Activated T-cell treated with anti-CD3 and anti-CD28 coated beads, Interleukin-2, amount 50 U/mL, for 4 hours (primary cell): ENCODE measurements at regions not wholly inside any gene's neighbourhood (a gene's known extent, or its start where the extent isn't known, plus 50 kb on each side); places are given as distances from the start of the nearest gene placed in this dataset.
"Not testable (repeated sequence)": the region's sequence is repeated elsewhere in the genome, so short reads cannot be mapped to it uniquely, and the experiment has no call there.

ENCODE experiments used
- ATAC-seq, 2 donors: fragments of 200-7000 bp; cut with Tn5 transposase; one replicate each; pipeline ENCODE4 v1.10.0; 2021
- DNase-seq: peaks from one replicate; pipeline ENCODE4 v3.0.0-alpha.2; 2020
- H3K27me3 Mint-ChIP-seq: one replicate; pipeline ENCODE4 v1.8.0; 2021; ENCODE audit warnings: low read depth, mixed read lengths
- H3K36me3 Mint-ChIP-seq: one replicate; pipeline ENCODE4 v1.8.0; 2022; ENCODE audit warnings: mixed read lengths; ENCODE audit not compliant: insufficient read depth
- H3K4me1 Mint-ChIP-seq: one replicate; pipeline ENCODE4 v1.8.0; 2021; ENCODE audit warnings: low read depth, mixed read lengths
- H3K4me3 Mint-ChIP-seq: one replicate; pipeline ENCODE4 v1.8.0; 2021; ENCODE audit warnings: mild to moderate bottlenecking, moderate library complexity, mixed read lengths
- H3K9me3 Mint-ChIP-seq: one replicate; pipeline ENCODE4 v1.8.0; 2021; ENCODE audit warnings: mixed read lengths

DNA sequence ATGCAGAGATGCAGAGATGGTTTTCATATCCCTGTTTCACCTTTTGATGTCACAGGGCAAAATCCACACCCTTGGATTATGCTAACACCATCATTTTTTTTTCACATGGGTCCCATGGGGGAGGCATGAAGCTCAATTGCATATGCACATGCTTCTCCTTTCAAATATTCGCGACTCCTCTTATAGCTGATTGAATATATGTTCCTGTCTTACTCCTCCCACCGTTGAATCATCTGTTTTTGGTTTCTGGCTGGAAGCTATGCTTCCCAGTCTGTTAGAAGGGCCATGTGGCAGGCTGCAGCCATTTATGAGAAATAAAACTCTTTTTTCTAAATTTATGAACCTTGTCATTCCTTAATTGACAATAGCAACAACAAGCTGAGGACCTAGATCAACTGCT lies 877.9 kb upstream of the CDH18 start:
- H3K27me3 Mint-ChIP-seq, H3K4me1 Mint-ChIP-seq, DNase-seq, H3K36me3 Mint-ChIP-seq, H3K4me3 Mint-ChIP-seq, H3K9me3 Mint-ChIP-seq, ATAC-seq: not testable (repeated sequence)

DNA sequence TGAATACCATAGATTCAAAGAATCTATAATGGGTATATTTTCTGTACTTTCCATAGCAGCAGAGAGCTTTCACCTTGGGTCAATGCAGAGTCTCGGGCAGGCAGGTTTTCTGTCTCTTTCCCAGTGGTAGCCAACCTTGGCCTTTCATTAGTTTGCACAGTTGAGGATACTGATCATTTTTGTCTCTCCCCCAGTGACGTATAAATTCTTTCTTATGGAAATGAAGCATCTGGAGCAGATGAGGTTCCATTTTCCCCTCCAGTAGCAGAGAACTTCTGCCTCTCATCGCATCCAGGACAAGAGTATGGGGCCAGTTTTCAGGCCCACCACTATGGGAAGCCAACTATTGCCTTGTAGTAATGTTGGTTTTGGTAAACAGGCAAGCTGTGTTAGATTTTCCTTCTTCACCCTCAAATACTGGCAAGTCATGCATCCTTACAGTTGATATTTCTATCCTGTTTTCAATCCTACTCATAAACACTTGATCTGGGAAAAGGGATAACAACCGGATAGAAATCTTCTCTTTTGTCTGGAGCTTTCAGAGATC lies 845.2 kb upstream of the CDH18 start:
- Mint-ChIP-seq H3K36me3 (no peaks in the 10 kb centered on the region), H3K4me1 (no peaks in the 10 kb centered on the region), H3K27me3 (no peaks in the 10 kb centered on the region), H3K9me3 (peaks cover 10% of the 10 kb centered on the region), H3K4me3 (no peak overlapping the region)
- no peak for DNase-seq
- no peak for ATAC-seq

DNA sequence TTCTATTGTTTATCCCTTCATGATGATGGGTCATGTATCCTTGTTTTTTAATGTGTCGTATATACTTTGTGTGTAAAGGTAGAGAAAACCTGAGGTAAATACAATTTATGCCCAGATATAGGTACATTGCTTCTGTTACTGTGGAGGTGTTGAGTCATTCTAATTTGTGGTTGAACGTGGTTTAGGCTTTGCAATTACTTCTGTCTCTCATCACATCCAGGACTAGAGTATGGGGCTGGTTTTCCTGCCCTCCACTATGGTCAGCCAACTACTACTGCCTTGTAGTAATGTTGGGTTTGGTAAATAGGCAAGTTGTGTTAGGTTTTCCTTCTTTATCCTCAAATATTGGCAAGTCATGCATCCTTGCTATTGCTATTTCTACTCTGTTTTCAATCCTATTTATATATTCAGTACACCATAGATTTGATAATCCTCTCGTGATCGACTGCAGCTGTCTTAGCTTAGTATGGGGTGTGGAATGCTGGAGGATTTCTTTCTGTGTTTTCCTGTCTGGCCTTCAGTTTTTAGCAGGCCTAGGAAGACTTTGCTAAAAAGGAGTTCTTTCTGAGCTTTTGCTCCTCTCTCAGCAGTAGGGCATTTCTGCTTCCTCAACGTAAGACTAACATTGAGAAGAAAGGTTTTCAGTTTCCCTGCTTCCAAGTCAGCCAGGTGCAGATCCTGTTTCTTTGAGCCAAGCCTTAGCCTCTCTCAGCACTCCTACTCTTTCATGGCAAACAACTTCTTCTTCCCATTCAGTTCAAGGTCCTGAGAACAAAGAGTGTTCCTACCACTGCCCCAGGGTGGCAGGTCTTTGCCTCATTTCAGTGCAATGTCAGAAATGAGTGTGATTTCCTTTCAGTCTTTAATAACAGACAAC lies 844.4 kb upstream of the CDH18 start:
- Mint-ChIP-seq H3K9me3 (peaks cover 10% of the 10 kb centered on the region), H3K36me3 (no peaks in the 10 kb centered on the region), H3K27me3 (no peaks in the 10 kb centered on the region), H3K4me3 (no peak overlapping the region), H3K4me1 (no peaks in the 10 kb centered on the region)
- DNase-seq (no peak), ATAC-seq (no peak)

DNA sequence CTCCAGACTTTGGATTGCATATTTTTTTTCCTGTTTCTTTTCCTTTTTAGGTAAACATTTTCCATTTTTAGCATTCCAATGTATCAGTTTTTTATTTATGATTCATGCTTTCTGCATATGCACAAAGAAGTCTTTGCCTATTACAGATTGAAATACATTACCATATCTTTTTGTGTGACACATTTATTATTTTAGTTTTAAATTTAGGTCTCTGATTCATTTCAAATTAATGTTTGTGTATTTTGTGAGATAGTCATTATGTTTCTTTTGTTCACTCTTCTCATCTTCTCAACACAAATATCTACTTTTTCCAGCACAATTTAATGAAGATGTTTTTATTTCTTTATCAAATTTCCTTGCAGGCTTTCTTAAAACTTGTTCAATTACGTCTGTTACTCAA lies 838.0 kb upstream of the CDH18 start:
- H3K9me3 Mint-ChIP-seq, ATAC-seq, H3K4me3 Mint-ChIP-seq: not testable (repeated sequence)

DNA sequence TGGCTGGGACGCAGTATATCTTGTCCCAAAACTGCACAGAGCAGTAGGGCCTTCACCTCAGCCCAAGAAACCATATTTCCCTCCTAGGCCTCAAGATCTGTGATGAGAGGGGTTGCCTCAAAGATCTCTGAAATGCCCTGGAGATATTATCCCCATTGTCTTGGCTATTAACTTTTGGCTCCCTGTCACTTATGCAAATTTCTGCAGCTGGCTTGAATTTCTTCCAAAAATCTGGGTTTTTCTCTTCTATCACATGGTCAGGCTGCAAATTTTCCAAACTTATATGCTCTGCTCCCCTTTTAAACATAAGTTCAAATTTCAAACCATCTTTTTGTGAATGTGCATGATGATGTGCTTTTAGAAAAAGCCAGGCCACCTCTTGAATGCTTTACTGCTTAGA lies 809.2 kb upstream of the CDH18 start:
- H3K9me3 Mint-ChIP-seq, H3K4me1 Mint-ChIP-seq, H3K4me3 Mint-ChIP-seq, H3K36me3 Mint-ChIP-seq, H3K27me3 Mint-ChIP-seq, ATAC-seq, DNase-seq: not testable (repeated sequence)

More for the DNA sequence above, 838.0 kb upstream of the CDH18 start:
- not testable (repeated sequence) for H3K4me1 Mint-ChIP-seq, H3K27me3 Mint-ChIP-seq, H3K36me3 Mint-ChIP-seq, DNase-seq

DNA sequence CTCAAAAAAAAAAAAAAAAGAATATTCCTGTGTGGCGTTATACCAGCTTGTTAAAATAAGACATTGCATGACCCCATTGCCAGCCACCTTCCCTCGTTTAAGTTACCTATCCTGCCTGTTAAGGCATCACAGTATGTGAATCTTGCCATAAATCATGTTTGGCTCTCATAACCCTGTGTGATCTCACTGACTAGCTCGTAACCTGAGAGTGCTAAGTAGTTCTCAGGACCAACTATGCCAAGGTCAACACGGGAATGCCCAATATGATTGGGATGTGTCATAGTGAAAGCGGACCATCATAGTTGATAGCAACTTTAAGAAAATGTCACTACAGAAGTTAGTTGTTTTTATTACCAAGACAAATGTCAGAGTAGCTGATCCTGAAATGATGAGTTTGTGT lies 796.8 kb upstream of the CDH18 start:
- H3K9me3 Mint-ChIP-seq, result peaks cover 16% of the 10 kb centered on the region
- H3K4me3 Mint-ChIP-seq, ATAC-seq, H3K27me3 Mint-ChIP-seq, H3K4me1 Mint-ChIP-seq, DNase-seq, H3K36me3 Mint-ChIP-seq: not testable (repeated sequence)

DNA sequence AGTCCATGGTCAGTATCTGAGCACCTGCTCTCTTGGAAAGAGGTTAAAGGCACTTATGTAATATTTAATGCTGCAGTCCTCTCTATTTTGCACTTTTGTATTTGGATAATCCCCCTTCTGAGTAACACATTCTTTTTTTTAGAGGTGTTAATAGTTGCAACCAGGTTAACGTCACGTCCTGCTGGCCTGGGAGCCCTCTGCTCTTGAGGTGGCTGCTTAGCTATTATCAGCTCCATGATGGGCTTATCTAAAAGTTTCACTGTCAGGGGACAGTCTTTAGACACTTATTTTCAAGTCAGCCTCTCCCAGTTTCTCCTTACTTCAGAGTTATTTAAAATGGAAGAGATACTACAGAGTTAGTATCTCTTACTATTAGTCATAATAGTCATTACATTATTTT lies 795.5 kb upstream of the CDH18 start:
- ATAC-seq, DNase-seq, H3K4me1 Mint-ChIP-seq, H3K4me3 Mint-ChIP-seq, H3K36me3 Mint-ChIP-seq, H3K27me3 Mint-ChIP-seq: not testable (repeated sequence)
- peaks cover 13% of the 10 kb centered on the region for H3K9me3 Mint-ChIP-seq

DNA sequence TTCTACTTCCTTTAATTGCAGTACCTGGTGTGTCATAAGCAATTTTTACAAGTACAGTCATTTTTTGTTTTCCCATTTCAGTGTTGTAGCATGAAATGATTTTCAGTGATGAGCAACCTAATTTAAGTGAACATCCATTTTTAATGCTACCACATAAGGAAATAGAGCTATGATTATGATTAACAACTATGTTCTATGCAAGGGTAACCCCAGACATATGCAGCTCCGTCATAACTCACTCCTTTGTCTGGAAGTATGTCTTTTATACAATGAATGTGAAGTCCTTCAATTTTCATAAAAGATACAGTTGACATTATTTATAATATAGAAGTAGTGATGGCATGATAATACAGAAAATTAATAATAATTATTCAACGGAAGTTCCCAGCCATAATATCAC lies 783.3 kb upstream of the CDH18 start:
- H3K36me3 Mint-ChIP-seq, ATAC-seq: not testable (repeated sequence)

DNA sequence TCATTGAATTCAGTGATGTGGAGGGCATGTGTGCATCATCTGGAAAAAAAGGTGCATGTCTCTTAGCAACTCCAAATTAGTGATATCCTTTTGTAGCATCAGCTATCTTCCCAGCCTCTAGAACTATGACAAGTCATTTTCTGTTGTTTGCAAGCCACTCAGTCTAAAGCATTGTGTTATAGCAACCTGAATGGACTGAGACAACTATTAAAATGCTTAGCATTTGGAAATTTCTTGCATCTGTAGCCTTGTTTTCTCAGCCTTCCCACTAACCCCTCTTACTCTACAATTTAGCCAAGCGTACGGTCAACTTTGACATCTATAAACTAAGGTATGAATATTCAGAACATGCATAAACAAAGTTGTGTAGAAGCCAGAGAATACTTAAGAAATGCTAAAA lies 777.1 kb upstream of the CDH18 start:
- H3K27me3 Mint-ChIP-seq, DNase-seq, H3K9me3 Mint-ChIP-seq, H3K4me1 Mint-ChIP-seq, ATAC-seq, H3K4me3 Mint-ChIP-seq, H3K36me3 Mint-ChIP-seq: not testable (repeated sequence)

More for the DNA sequence above, 783.3 kb upstream of the CDH18 start:
- not testable (repeated sequence) for H3K4me3 Mint-ChIP-seq, H3K27me3 Mint-ChIP-seq, H3K9me3 Mint-ChIP-seq, H3K4me1 Mint-ChIP-seq, DNase-seq

DNA sequence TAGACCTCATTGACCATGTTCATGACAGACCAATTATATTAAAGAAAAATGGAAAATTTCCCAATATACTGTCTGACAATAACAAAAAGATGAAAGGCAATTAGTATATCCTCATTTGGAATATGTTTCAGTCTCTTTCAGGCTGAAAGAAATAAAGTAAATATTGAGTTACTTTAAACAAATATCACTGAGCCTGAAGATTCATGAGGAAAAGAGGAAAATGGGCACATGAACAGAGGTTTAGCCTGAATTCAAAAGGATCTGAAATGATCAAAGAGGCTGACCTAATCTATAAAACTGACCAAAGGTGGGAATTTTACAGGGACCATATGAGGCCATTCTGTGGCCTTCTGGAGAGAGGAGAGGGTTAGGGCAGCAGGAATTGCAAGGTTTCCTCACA lies 771.5 kb upstream of the CDH18 start:
- not testable (repeated sequence) for DNase-seq, H3K4me3 Mint-ChIP-seq, H3K27me3 Mint-ChIP-seq, H3K36me3 Mint-ChIP-seq, H3K9me3 Mint-ChIP-seq, H3K4me1 Mint-ChIP-seq, ATAC-seq

DNA sequence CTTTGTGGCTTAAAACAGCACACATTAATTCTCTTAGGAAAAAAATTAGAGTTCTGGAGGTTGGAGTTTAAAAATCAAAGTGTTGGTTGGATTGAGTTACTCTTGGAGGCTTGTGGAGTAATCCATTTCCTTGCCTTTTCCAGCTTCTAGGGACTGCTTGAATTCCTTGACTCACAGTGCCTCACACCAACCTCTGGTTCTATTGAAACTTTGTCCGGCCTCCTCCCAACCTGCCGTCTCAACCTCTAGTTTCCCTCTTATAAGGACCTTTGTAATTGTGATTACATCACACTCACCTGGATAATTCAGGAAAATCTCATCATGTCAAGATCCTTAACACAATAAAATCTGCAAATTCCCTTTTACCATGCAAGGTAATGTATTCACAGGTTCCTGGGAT lies 764.2 kb upstream of the CDH18 start:
- not testable (repeated sequence) for H3K36me3 Mint-ChIP-seq, H3K9me3 Mint-ChIP-seq, H3K4me1 Mint-ChIP-seq, H3K27me3 Mint-ChIP-seq, H3K4me3 Mint-ChIP-seq, ATAC-seq, DNase-seq

DNA sequence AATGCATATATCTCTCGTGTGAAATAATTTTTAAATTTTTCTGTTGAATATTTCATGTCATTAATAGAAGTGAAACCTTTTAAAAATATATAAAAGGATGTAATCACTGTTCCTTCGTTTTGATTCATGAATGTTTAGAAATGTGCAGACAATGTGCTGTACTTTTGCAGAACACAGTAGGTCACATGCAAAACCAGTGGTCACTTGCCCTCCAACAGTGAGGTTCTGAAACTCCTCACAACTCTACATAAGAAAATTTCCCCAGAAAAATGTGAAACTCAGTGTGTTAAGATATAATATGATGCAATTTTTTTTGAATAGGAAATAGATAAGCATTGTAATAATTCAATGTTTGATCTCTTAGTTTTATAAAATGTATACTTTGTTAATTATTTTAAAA lies 747.7 kb upstream of the CDH18 start:
- ATAC-seq, H3K4me1 Mint-ChIP-seq, H3K36me3 Mint-ChIP-seq, DNase-seq, H3K27me3 Mint-ChIP-seq, H3K4me3 Mint-ChIP-seq: not testable (repeated sequence)
- peaks cover 14% of the 10 kb centered on the region for H3K9me3 Mint-ChIP-seq

DNA sequence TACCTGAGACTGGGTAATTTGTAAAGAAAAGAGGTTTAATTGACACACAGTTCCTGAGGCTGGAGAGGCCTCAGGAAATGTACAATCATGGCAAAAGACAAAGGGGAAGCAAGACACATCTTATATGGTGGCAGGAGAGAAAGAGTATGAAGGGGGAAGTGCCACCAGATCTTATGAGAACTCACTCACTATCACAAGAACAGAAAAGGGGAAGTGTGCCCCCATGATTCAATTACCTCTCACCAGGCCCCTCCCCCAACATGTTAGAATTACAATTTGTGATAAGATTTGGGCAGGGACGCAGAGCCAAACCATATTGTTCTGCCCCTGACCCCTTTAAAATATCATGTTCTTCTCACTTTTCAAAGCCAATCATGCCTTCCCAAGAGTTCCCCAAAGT lies 744.2 kb upstream of the CDH18 start:
- ATAC-seq, H3K36me3 Mint-ChIP-seq, H3K4me1 Mint-ChIP-seq, H3K9me3 Mint-ChIP-seq, DNase-seq, H3K27me3 Mint-ChIP-seq, H3K4me3 Mint-ChIP-seq: not testable (repeated sequence)

DNA sequence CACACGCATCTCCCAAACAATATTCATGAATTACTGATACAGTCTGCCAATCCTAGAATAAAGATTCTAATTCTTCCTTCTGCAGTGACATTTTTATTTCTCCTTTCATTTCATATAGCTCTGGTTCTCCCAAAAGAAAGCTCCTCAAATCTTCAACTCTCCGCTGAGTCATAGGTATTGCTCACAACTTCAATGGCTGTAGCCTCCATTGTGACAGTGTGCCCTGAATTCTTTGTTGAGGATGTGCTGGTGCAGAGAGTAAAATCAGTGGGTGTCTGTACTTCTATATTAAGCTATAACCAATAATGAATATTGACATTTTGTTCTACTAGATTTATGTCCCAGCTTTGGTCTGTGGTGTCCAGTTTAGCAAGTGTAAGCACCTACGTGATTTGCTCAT lies 733.3 kb upstream of the CDH18 start:
- H3K4me3 Mint-ChIP-seq, H3K4me1 Mint-ChIP-seq, H3K36me3 Mint-ChIP-seq, H3K9me3 Mint-ChIP-seq, DNase-seq, H3K27me3 Mint-ChIP-seq, ATAC-seq: not testable (repeated sequence)

DNA sequence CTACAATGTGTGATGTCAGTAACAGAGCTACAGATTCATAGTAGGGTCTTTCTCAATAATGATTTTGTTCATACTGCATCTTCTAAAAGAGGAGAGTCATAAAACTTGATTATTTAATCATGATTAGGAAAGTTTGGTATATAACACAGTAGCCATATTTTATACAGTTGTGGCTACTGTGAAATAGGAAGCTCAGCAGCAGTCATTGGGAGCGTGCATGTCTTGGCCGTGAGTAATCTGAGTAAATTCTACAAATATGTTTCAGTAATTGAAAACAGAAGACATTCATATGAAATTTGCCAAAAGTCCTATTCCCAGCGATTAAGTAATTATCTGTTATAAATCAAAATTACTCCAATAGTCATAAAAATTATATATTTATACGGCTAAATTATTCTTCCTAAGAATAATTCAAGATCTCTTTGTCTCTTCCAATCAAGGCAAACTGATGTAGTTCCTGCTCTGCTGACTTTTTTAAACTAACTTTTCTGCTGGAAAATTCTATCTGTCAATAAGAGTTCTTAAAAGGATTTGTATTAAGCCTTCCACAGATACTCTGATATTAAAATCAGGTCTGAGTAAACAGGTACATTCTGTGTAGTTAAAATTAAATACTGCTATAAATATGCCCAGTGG lies 723.6 kb upstream of the CDH18 start:
- ATAC-seq, H3K36me3 Mint-ChIP-seq, DNase-seq, H3K4me1 Mint-ChIP-seq, H3K9me3 Mint-ChIP-seq, H3K4me3 Mint-ChIP-seq, H3K27me3 Mint-ChIP-seq: not testable (repeated sequence)
